ENCODE measurements at regions not wholly inside any gene's neighbourhood (a gene's known extent, or its start where the extent isn't known, plus 50 kb on each side); places are given as distances from the start of the nearest gene placed in this dataset.

- TF ChIP-seq CTCF (conservative IDR thresholded peaks at IDR 0.05; ENCODE audit: low read depth, low read length): no peak
- TF ChIP-seq EZH2 (IDR thresholded peaks at IDR 0.05; ENCODE audit: low read length, unreplicated experiment): no peak
- no peak for TF ChIP-seq EZH2phosphoT487 (IDR thresholded peaks at IDR 0.05; ENCODE audit: borderline replicate concordance, low read length)
Observed at GRCh38 chr3:139100821-139101220, 56.1 kb upstream of the PRR23C start.
